Ascending aorta (tissue), 2 donors: ENCODE measurements at regions not wholly inside any gene's neighbourhood (a gene's known extent, or its start where the extent isn't known, plus 50 kb on each side); places are given as distances from the start of the nearest gene placed in this dataset.

ENCODE experiments used
- DNase-seq, 2 donors: peaks; one replicate each; pipeline ENCODE4 v3.0.0-alpha.2; 2019; ENCODE audit warnings: low spot score in 2 of 2
- H3K27ac ChIP-seq, 2 donors: fragments of 200-600 bp; sonication (generic); one replicate each; pipeline ENCODE4 v1.5.1; 2016 to 2017; ENCODE audit warnings: mild to moderate bottlenecking in 1 of 2
- H3K27me3 ChIP-seq: fragments of 200-600 bp; sonication (generic); one replicate; pipeline ENCODE4 v1.5.1; 2017
- H3K36me3 ChIP-seq, 2 donors: fragments of 200-600 bp; sonication (generic); one replicate each; pipeline ENCODE4 v1.5.1; 2016
- H3K4me1 ChIP-seq, 2 donors: fragments of 200-600 bp; sonication (generic); one replicate each; pipeline ENCODE4 v1.5.1; 2016 to 2017; ENCODE audit warnings: mild to moderate bottlenecking in 1 of 2
- H3K4me3 ChIP-seq, 2 donors: fragments of 200-600 bp; sonication (generic); one replicate each; pipeline ENCODE4 v1.5.1; 2016 to 2017; ENCODE audit warnings: mild to moderate bottlenecking in 1 of 2
- H3K9me3 ChIP-seq, 2 donors: fragments of 200-600 bp; sonication (generic); one replicate each; pipeline ENCODE4 v1.5.1; 2016
- CTCF ChIP-seq, 3 experiments: fragments of 200-600 bp in 2 of 3; fragments of 450-650 bp in 1 of 3; sonication (generic) in 2 of 3; IDR thresholded peaks; one replicate each; pipeline ENCODE4 v1.5.1; 2016 to 2019; ENCODE audit warnings: antibody characterized with exemption in 3 of 3, mild to moderate bottlenecking in 1 of 3, moderate library complexity in 1 of 3
- intact Hi-C: fragments of 100-400 bp; cut with DNase I; formaldehyde crosslinking; loops from one replicate; pipeline ENCODE4 v1.15.1; 2023

- TF ChIP-seq CTCF (IDR thresholded peaks at IDR 0.05), result no peak
Observed at GRCh38 chr16:48790151-48790550, 180.2 kb upstream of the N4BP1 start.

GRCh38 chr16:48788475-48788874 is 178.5 kb upstream of the N4BP1 start:
- no peaks in the 10 kb centered on the region for H3K27me3 ChIP-seq
- H3K27ac ChIP-seq, result no peak overlapping the region
- H3K4me1 ChIP-seq, result no peaks in the 10 kb centered on the region
- no peak overlapping the region for H3K4me3 ChIP-seq
- H3K9me3 ChIP-seq, result no peaks in the 10 kb centered on the region
- no peaks in the 10 kb centered on the region for H3K36me3 ChIP-seq
- intact Hi-C loops, result no loop called here
- TF ChIP-seq CTCF (IDR thresholded peaks at IDR 0.05), result no peak
- DNase-seq, result no peak

More at GRCh38 chr16:48790151-48790550, 180.2 kb upstream of the N4BP1 start:
- no peak for DNase-seq
- H3K9me3 ChIP-seq, result no peaks in the 10 kb centered on the region
- no peaks in the 10 kb centered on the region for H3K36me3 ChIP-seq
- no peak overlapping the region for H3K27ac ChIP-seq
- no peaks in the 10 kb centered on the region for H3K4me1 ChIP-seq
- no peak overlapping the region for H3K4me3 ChIP-seq
- intact Hi-C loops, result no loop called here
- H3K27me3 ChIP-seq, result no peaks in the 10 kb centered on the region

GRCh38 chr16:48745541-48745940 is 135.6 kb upstream of the N4BP1 start:
- peaks cover 0 to 4% of the 10 kb centered on the region in 2 donors for H3K9me3 ChIP-seq
- intact Hi-C loops, result no loop called here
- no peak for TF ChIP-seq CTCF (IDR thresholded peaks at IDR 0.05)
- H3K4me3 ChIP-seq, result no peak overlapping the region
- no peak for DNase-seq
- H3K36me3 ChIP-seq, result no peaks in the 10 kb centered on the region
- no peaks in the 10 kb centered on the region for H3K4me1 ChIP-seq
- no peak overlapping the region for H3K27ac ChIP-seq
- no peaks in the 10 kb centered on the region for H3K27me3 ChIP-seq

- no peak for TF ChIP-seq CTCF (IDR thresholded peaks at IDR 0.05)
- DNase-seq, result no peak
- Histone ChIP-seq H3K27me3 (no peaks in the 10 kb centered on the region), H3K4me1 (no peaks in the 10 kb centered on the region), H3K9me3 (peaks cover 0 to 4% of the 10 kb centered on the region in 2 donors), H3K4me3 (no peak overlapping the region), H3K27ac (no peak overlapping the region), H3K36me3 (no peaks in the 10 kb centered on the region)
- intact Hi-C loops, result no loop called here
Observed at GRCh38 chr16:48740964-48741363, 131.0 kb upstream of the N4BP1 start.

GRCh38 chr16:48734220-48734619 is 124.2 kb upstream of the N4BP1 start:
- intact Hi-C loops, result no loop called here
- no peaks in the 10 kb centered on the region for H3K27me3 ChIP-seq
- no peaks in the 10 kb centered on the region for H3K9me3 ChIP-seq
- no peak for DNase-seq
- no peak overlapping the region for H3K27ac ChIP-seq
- no peaks in the 10 kb centered on the region for H3K4me1 ChIP-seq
- H3K4me3 ChIP-seq, result no peak overlapping the region
- TF ChIP-seq CTCF (IDR thresholded peaks at IDR 0.05), result no peak
- no peaks in the 10 kb centered on the region for H3K36me3 ChIP-seq

GRCh38 chr16:48704710-48705109 is 94.7 kb upstream of the N4BP1 start:
- no peaks in the 10 kb centered on the region for H3K4me1 ChIP-seq
- H3K36me3 ChIP-seq, result no peaks in the 10 kb centered on the region
- no peak for TF ChIP-seq CTCF (IDR thresholded peaks at IDR 0.05)
- DNase-seq, result no peak
- intact Hi-C loops, result no loop called here
- no peaks in the 10 kb centered on the region for H3K27me3 ChIP-seq
- H3K9me3 ChIP-seq, result no peaks in the 10 kb centered on the region
- H3K4me3 ChIP-seq, result no peak overlapping the region
- no peak overlapping the region for H3K27ac ChIP-seq
